ENCODE measurements at regions not wholly inside any gene's neighbourhood (a gene's known extent, or its start where the extent isn't known, plus 50 kb on each side); places are given as distances from the start of the nearest gene placed in this dataset.

- DNase-seq (ENCODE audit: low read depth, low spot score): no peak
- Mint-ChIP-seq H3K4me1 (no peaks in the 10 kb centered on the region), H3K36me3 (ENCODE audit: low read depth) (no peaks in the 10 kb centered on the region), H3K27me3 (ENCODE audit: low read depth) (no peaks in the 10 kb centered on the region), H3K9me3 (no peaks in the 10 kb centered on the region), H3K27ac (ENCODE audit: unreplicated experiment) (no peak overlapping the region), H3K4me3 (no peak overlapping the region)
- TF ChIP-seq CTCF (conservative IDR thresholded peaks at IDR 0.05): no peak
Measured at GRCh38 chr4:96630839-96631238, 790.9 kb downstream of the PDHA2 start.

DNA sequence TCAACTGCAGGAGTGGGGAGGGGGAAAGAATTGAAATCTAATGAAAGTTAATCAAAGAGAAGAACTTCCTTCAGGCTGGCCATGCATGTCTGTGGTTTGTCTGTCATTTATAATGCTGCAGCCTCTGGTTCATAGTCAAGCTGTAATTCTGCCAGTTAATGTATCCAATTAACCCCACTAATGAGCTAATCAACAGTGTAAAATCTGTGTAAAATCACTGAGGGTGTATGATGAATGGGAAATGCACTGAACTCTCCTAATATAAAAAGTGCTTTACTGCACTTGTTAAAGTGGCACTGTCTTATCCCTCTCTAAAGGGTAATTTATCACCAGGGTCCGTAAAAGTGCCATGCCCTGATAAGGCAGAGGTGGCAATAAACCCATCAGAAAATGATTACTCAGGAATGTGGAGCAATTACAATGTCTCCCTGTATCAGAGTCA, 798.1 kb downstream of the PDHA2 start:
- Mint-ChIP-seq H3K27ac (ENCODE audit: unreplicated experiment) (no peak overlapping the region), H3K4me3 (no peak overlapping the region), H3K36me3 (ENCODE audit: low read depth) (no peaks in the 10 kb centered on the region), H3K9me3 (no peaks in the 10 kb centered on the region), H3K27me3 (ENCODE audit: low read depth) (no peaks in the 10 kb centered on the region), H3K4me1 (peaks cover 6% of the 10 kb centered on the region)
- TF ChIP-seq CTCF (conservative IDR thresholded peaks at IDR 0.05): no peak
- no peak for DNase-seq (ENCODE audit: low read depth, low spot score)

- H3K27me3 Mint-ChIP-seq (ENCODE audit: low read depth): no peaks in the 10 kb centered on the region
- H3K36me3 Mint-ChIP-seq (ENCODE audit: low read depth): no peaks in the 10 kb centered on the region
- H3K27ac Mint-ChIP-seq (ENCODE audit: unreplicated experiment): no peak overlapping the region
Measured at GRCh38 chr4:96639932-96640331, 800.0 kb downstream of the PDHA2 start.

DNA sequence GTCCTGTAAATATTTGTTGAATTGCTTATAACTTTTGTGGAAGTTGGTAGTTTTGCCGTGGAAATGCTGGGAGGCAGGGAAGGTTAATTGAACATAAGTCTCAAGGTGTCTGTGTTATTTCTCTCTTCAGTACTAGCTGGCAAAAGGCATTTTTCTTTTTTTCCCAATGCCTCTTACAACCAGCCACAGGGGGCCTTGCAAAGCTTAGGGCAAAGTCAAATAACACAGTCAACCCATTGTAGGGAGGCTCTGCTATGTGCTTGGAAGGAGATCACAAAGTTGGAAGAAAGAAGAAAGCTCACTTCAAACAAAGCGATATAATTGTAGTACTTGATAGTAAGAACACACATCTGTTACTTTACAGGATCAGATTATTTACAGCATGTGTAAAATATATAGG, 802.6 kb downstream of the PDHA2 start:
- Mint-ChIP-seq H3K4me1 (peaks cover 6% of the 10 kb centered on the region), H3K36me3 (ENCODE audit: low read depth) (no peaks in the 10 kb centered on the region), H3K27me3 (ENCODE audit: low read depth) (no peaks in the 10 kb centered on the region), H3K27ac (ENCODE audit: unreplicated experiment) (no peak overlapping the region), H3K9me3 (peaks cover 3% of the 10 kb centered on the region), H3K4me3 (no peak overlapping the region)
- no peak for DNase-seq (ENCODE audit: low read depth, low spot score)
- no peak for TF ChIP-seq CTCF (conservative IDR thresholded peaks at IDR 0.05)

More at GRCh38 chr4:96639932-96640331, 800.0 kb downstream of the PDHA2 start:
- no peak for TF ChIP-seq CTCF (conservative IDR thresholded peaks at IDR 0.05)
- Mint-ChIP-seq H3K9me3 (no peaks in the 10 kb centered on the region), H3K4me1 (peaks cover 6% of the 10 kb centered on the region), H3K4me3 (no peak overlapping the region)
- DNase-seq (ENCODE audit: low read depth, low spot score): no peak

DNA sequence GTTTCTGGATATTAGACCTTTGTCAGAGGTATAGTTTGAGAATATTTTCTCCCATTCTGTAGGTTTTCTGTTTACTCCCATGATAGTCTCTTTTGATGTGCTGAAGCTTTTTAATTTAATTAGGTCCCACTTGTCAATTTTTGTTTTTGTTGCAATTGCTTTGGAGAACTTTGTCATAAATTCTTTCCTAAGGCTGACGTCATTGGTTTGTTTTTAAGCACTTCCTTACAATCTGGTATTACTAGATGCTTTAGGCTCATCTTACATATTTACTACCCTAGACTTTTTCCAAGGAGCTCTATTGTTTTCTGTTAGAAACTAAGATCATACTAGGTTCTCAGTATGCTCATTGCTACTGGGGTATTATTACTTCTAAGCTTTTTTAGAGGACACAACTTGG, 806.3 kb downstream of the PDHA2 start:
- Mint-ChIP-seq H3K36me3 (ENCODE audit: low read depth) (no peaks in the 10 kb centered on the region), H3K4me3 (no peak overlapping the region), H3K27ac (ENCODE audit: unreplicated experiment) (no peak overlapping the region), H3K9me3 (peaks cover 3% of the 10 kb centered on the region), H3K27me3 (ENCODE audit: low read depth) (no peaks in the 10 kb centered on the region), H3K4me1 (peaks cover 6% of the 10 kb centered on the region)
- no peak for DNase-seq (ENCODE audit: low read depth, low spot score)
- no peak for TF ChIP-seq CTCF (conservative IDR thresholded peaks at IDR 0.05)

GRCh38 chr4:96649536-96649935, 809.6 kb downstream of the PDHA2 start:
- no peak overlapping the region for H3K27ac Mint-ChIP-seq (ENCODE audit: unreplicated experiment)
- no peaks in the 10 kb centered on the region for H3K27me3 Mint-ChIP-seq (ENCODE audit: low read depth)
- H3K36me3 Mint-ChIP-seq (ENCODE audit: low read depth): no peaks in the 10 kb centered on the region
- DNase-seq (ENCODE audit: low read depth, low spot score): no peak
- no peak for TF ChIP-seq CTCF (conservative IDR thresholded peaks at IDR 0.05)
- H3K4me3 Mint-ChIP-seq: no peak overlapping the region
- H3K9me3 Mint-ChIP-seq: peaks cover 3% of the 10 kb centered on the region
- no peaks in the 10 kb centered on the region for H3K4me1 Mint-ChIP-seq

All from neural crest cell (in vitro differentiated cells).